ENCODE measurements at regions not wholly inside any gene's neighbourhood (a gene's known extent, or its start where the extent isn't known, plus 50 kb on each side); places are given as distances from the start of the nearest gene placed in this dataset.
"Not testable (repeated sequence)": the region's sequence is repeated elsewhere in the genome, so short reads cannot be mapped to it uniquely, and the experiment has no call there.

DNA sequence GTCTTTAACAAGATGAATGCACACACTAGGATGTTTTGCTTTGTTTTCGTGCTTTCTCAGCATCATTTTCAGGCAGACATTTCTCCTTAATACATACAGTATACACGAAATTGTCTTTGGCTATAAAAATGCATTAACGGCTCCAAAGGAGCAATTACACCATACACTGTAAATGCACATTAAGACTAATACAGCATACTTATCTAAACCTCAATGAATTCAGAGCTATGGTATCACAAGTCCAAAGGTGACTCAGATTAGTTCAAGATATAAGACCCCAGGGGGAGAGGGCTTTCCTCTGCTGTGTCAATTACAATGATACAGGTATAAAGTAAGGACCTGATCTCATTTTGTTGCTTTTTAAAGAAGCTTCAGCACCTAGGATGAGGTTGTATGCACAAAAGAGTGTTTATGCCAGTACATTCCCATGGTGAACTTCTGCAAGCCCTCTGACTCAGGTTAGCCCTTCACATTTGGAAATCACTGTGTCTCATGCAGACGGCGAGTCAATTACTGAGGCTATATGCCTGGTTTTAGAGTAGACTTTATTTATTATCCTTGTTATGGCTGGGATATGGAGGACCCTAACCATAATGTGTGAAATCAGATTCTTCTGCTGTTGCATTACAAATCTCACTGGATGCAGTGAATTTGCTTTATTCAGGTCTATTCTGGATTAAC, 233.3 kb downstream of the ZNF608 start:
- Histone ChIP-seq H3K27ac (ENCODE audit: low read length) (no peak overlapping the region), H3K4me3 (ENCODE audit: low read length) (no peak overlapping the region), H3K4me1 (ENCODE audit: control insufficient read depth, insufficient read depth, low read length) (no peaks in the 10 kb centered on the region), H3K27me3 (ENCODE audit: control insufficient read depth, insufficient read depth, low read length) (no peaks in the 10 kb centered on the region), H3K9me3 (ENCODE audit: control insufficient read depth, insufficient read depth, low read length) (no peaks in the 10 kb centered on the region), H3K36me3 (ENCODE audit: control insufficient read depth, insufficient read depth, low read length) (no peaks in the 10 kb centered on the region)
- no peak for DNase-seq (ENCODE audit: low read depth, low spot score)
- whole genome bisulfite sequencing (ENCODE audit: insufficient coverage, insufficient read length), result no CpG with 5 or more reads among the region's 5 CpGs

DNA sequence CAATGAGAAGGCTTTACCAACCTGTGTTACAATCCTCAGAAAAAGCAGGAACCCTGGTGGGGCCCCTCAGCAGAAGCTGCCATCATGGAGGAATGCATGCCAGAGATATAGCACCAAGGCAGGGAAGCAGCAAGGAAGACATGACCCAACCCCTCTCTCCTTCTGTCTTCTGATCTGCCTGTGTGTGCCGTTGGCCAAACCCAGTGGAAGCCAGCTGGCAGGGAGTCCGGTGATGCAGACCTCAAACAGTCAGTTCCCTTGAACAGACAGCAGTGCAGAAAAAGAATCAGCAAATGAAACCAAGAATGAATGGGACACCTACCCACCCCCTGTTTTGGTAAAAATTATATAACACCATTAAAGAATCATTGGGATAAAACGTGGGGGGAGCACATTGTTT, 234.2 kb downstream of the ZNF608 start:
- Histone ChIP-seq H3K36me3 (ENCODE audit: control insufficient read depth, insufficient read depth, low read length) (no peaks in the 10 kb centered on the region), H3K27ac (ENCODE audit: low read length) (no peak overlapping the region), H3K4me3 (ENCODE audit: low read length) (no peak overlapping the region), H3K27me3 (ENCODE audit: control insufficient read depth, insufficient read depth, low read length) (no peaks in the 10 kb centered on the region), H3K4me1 (ENCODE audit: control insufficient read depth, insufficient read depth, low read length) (no peaks in the 10 kb centered on the region), H3K9me3 (ENCODE audit: control insufficient read depth, insufficient read depth, low read length) (no peaks in the 10 kb centered on the region)
- no peak for DNase-seq (ENCODE audit: low read depth, low spot score)
- no CpG with 5 or more reads among the region's 3 CpGs for WGBS (ENCODE audit: insufficient coverage, insufficient read length)

DNA sequence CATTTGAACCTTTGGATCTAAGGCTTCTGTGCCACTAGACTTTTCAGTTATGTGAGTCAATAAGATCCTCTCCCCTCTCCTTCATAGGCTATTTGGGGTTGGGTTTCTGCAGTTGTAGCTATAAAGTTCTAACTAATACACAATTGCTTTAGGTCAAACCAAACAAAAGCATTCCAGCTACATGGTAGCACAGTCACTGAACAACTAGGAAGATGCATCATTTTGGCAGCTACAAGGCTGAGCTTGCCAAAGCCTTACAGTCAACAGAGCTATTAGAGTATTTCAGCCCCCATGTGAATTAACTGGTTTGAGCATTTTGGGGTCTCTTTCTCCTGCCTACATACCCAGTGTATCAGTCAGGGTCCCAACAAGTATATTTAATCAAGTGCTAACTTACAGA, 234.6 kb downstream of the ZNF608 start:
- DNase-seq (ENCODE audit: low read depth, low spot score), result no peak
- no peaks in the 10 kb centered on the region for H3K36me3 ChIP-seq (ENCODE audit: control insufficient read depth, insufficient read depth, low read length)
- H3K4me3 ChIP-seq (ENCODE audit: low read length), result no peak overlapping the region
- H3K4me1 ChIP-seq (ENCODE audit: control insufficient read depth, insufficient read depth, low read length), result no peaks in the 10 kb centered on the region
- no peaks in the 10 kb centered on the region for H3K27me3 ChIP-seq (ENCODE audit: control insufficient read depth, insufficient read depth, low read length)
- no peak overlapping the region for H3K27ac ChIP-seq (ENCODE audit: low read length)
- no peaks in the 10 kb centered on the region for H3K9me3 ChIP-seq (ENCODE audit: control insufficient read depth, insufficient read depth, low read length)

DNA sequence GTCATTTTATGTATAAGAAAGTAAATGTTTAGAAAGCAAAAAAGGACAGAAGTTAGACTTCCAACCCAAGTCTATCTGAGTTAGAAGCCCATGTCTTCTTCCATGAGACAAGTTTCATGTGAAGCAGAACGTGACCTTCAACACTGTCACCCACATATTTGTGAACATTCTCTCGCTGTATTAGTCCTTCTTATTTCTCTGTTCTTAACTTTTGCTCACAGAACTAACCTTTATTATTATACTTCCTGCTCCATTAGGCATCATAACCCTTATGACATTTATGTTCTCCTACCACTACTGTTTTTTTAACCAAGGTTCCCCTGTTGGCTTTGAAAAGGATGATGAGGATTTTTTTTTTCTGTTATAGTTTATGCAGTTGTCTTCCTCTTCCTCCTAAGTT, 238.8 kb downstream of the ZNF608 start:
- Histone ChIP-seq H3K9me3 (ENCODE audit: control insufficient read depth, insufficient read depth, low read length) (no peaks in the 10 kb centered on the region), H3K27ac (ENCODE audit: low read length) (no peak overlapping the region), H3K36me3 (ENCODE audit: control insufficient read depth, insufficient read depth, low read length) (no peaks in the 10 kb centered on the region), H3K4me3 (ENCODE audit: low read length) (no peak overlapping the region), H3K4me1 (ENCODE audit: control insufficient read depth, insufficient read depth, low read length) (no peaks in the 10 kb centered on the region), H3K27me3 (ENCODE audit: control insufficient read depth, insufficient read depth, low read length) (no peaks in the 10 kb centered on the region)
- WGBS (ENCODE audit: insufficient coverage, insufficient read length), result no CpG with 5 or more reads among the region's 2 CpGs
- DNase-seq (ENCODE audit: low read depth, low spot score), result no peak

DNA sequence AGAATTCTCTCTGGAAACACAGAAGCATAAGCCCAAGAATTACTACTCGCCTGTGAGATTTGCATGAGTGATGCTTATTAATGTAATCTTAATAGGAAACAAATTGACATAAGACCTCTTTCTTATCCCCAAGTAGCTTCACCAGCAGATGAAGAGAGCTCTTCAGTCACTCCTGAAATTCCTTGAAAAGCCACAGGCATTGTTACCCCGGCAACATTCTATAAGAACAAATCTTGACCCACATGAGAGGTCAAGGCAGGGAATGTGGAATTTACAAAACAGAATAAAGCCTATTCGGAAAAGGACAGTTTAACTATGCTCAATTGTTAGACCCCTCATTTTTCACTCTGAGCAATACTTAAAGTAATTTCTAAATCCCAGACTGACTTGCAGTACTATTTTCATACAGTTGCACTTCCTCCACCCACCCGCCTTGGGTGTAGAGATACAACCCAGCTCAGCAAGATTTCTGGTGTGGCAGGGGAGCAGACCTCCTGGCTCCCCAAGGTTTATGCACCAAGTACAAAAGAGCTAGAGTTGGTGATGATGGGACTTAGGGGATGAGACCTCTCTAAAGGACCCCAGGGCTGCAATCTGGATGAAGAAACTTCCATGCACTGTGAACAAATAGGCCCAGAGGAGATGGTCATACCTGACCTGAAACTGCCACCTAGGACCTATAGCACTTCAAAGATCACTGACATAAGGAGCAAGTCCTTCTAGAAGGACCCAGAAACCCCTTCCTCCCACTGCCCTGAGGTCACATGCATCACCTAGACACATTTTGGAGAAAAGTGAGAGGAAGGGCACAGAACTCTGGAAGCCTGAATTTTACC, 242.1 kb downstream of the ZNF608 start:
- H3K27me3 ChIP-seq (ENCODE audit: control insufficient read depth, insufficient read depth, low read length), result no peaks in the 10 kb centered on the region
- no peak overlapping the region for H3K4me3 ChIP-seq (ENCODE audit: low read length)
- H3K36me3 ChIP-seq (ENCODE audit: control insufficient read depth, insufficient read depth, low read length), result no peaks in the 10 kb centered on the region
- WGBS (ENCODE audit: insufficient coverage, insufficient read length), result no CpG with 5 or more reads among the region's 4 CpGs
- no peaks in the 10 kb centered on the region for H3K9me3 ChIP-seq (ENCODE audit: control insufficient read depth, insufficient read depth, low read length)
- H3K4me1 ChIP-seq (ENCODE audit: control insufficient read depth, insufficient read depth, low read length), result no peaks in the 10 kb centered on the region
- no peak for DNase-seq (ENCODE audit: low read depth, low spot score)
- no peak overlapping the region for H3K27ac ChIP-seq (ENCODE audit: low read length)

DNA sequence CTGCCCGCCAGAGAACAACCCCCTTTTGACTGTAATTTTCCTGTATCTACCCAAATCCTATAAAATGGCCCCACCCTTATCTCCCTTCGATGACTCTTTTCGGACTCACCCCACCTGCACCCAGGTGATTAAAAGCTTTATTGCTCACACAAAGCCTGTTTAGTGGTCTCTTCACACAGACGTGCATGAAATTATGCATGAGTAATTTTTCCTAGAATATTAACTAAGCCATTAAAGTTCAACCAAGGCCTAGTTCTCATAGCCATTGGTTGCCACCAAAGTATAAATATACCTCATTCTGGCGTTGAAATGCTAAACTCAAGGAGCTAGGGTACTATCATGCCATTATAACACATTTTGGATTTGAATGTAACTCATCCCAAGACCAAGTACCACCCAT, 243.9 kb downstream of the ZNF608 start:
- Histone ChIP-seq H3K27me3 (ENCODE audit: control insufficient read depth, insufficient read depth, low read length) (no peaks in the 10 kb centered on the region), H3K27ac (ENCODE audit: low read length) (no peak overlapping the region), H3K36me3 (ENCODE audit: control insufficient read depth, insufficient read depth, low read length) (no peaks in the 10 kb centered on the region), H3K4me3 (ENCODE audit: low read length) (no peak overlapping the region), H3K4me1 (ENCODE audit: control insufficient read depth, insufficient read depth, low read length) (no peaks in the 10 kb centered on the region), H3K9me3 (ENCODE audit: control insufficient read depth, insufficient read depth, low read length) (no peaks in the 10 kb centered on the region)
- WGBS (ENCODE audit: insufficient coverage, insufficient read length), result no CpG with 5 or more reads among the region's 5 CpGs
- no peak for DNase-seq (ENCODE audit: low read depth, low spot score)

- not testable (repeated sequence) for H3K27me3 ChIP-seq (ENCODE audit: control insufficient read depth, insufficient read depth, low read length); H3K4me3 ChIP-seq (ENCODE audit: low read length); H3K36me3 ChIP-seq (ENCODE audit: control insufficient read depth, insufficient read depth, low read length); H3K9me3 ChIP-seq (ENCODE audit: control insufficient read depth, insufficient read depth, low read length); DNase-seq (ENCODE audit: low read depth, low spot score); H3K4me1 ChIP-seq (ENCODE audit: control insufficient read depth, insufficient read depth, low read length); H3K27ac ChIP-seq (ENCODE audit: low read length)
- no CpG with 5 or more reads among the region's 5 CpGs for WGBS (ENCODE audit: insufficient coverage, insufficient read length)
Measured at GRCh38 chr5:124499818-124500217, 246.6 kb downstream of the ZNF608 start.

- H3K4me3 ChIP-seq (ENCODE audit: low read length); DNase-seq (ENCODE audit: low read depth, low spot score); H3K4me1 ChIP-seq (ENCODE audit: control insufficient read depth, insufficient read depth, low read length); H3K36me3 ChIP-seq (ENCODE audit: control insufficient read depth, insufficient read depth, low read length); H3K9me3 ChIP-seq (ENCODE audit: control insufficient read depth, insufficient read depth, low read length); H3K27me3 ChIP-seq (ENCODE audit: control insufficient read depth, insufficient read depth, low read length); H3K27ac ChIP-seq (ENCODE audit: low read length): not testable (repeated sequence)
- WGBS (ENCODE audit: insufficient coverage, insufficient read length), result no CpG with 5 or more reads among the region's 4 CpGs
Measured at GRCh38 chr5:124496968-124497367, 249.5 kb downstream of the ZNF608 start.

- WGBS (ENCODE audit: insufficient coverage, insufficient read length), result no CpG with 5 or more reads among the region's 2 CpGs
- Histone ChIP-seq H3K4me3 (ENCODE audit: low read length) (no peak overlapping the region), H3K36me3 (ENCODE audit: control insufficient read depth, insufficient read depth, low read length) (no peaks in the 10 kb centered on the region), H3K4me1 (ENCODE audit: control insufficient read depth, insufficient read depth, low read length) (no peaks in the 10 kb centered on the region), H3K27me3 (ENCODE audit: control insufficient read depth, insufficient read depth, low read length) (no peaks in the 10 kb centered on the region), H3K9me3 (ENCODE audit: control insufficient read depth, insufficient read depth, low read length) (no peaks in the 10 kb centered on the region), H3K27ac (ENCODE audit: low read length) (no peak overlapping the region)
- DNase-seq (ENCODE audit: low read depth, low spot score), result no peak
Measured at GRCh38 chr5:124494540-124495116, 251.8 kb downstream of the ZNF608 start.

DNA sequence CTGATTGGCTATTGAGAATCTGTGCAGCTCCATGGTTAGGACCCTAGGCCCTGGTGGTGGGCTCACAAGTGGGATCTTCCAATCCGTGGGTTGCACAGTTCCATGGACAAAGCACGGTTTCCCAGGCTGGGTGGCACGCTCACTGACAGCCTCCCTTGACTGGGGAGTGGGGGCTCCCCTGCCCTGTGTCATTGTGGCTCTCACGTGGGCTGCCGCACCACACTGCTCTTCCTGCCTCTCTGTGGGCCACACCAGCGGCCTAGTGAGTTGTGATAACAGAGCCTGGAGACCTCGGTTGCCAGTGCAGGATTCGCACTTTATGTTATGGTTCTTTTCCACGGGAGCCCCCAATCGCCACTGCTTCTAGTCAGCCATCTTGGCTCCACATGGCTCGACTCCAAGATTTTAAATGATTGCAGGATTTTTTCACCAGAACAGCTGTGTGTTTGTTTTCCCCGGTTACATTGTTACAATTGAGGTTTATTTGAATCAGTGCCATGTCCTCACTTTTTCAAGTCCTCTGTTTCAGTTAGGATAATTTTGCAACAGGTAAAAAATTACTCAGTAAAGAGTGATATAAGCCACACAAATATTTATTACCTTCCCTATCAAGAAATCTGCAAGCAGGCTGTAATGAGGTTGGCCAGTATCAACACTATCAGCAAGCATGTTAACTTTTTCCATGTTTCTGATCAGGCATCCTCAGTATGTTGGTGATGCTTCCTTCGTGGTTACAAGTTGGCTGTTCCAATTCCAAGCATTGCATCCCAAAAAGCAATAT, 253.8 kb downstream of the ZNF608 start:
- Histone ChIP-seq H3K27ac (ENCODE audit: low read length) (no peak overlapping the region), H3K9me3 (ENCODE audit: control insufficient read depth, insufficient read depth, low read length) (no peaks in the 10 kb centered on the region), H3K4me3 (ENCODE audit: low read length) (no peak overlapping the region), H3K27me3 (ENCODE audit: control insufficient read depth, insufficient read depth, low read length) (no peaks in the 10 kb centered on the region), H3K36me3 (ENCODE audit: control insufficient read depth, insufficient read depth, low read length) (no peaks in the 10 kb centered on the region), H3K4me1 (ENCODE audit: control insufficient read depth, insufficient read depth, low read length) (no peaks in the 10 kb centered on the region)
- DNase-seq (ENCODE audit: low read depth, low spot score), result no peak
- whole genome bisulfite sequencing (ENCODE audit: insufficient coverage, insufficient read length), result no CpG with 5 or more reads among the region's 13 CpGs

Measured in iPS DF 6.9 (cell line).